ENCODE measurements at regions not wholly inside any gene's neighbourhood (a gene's known extent, or its start where the extent isn't known, plus 50 kb on each side); places are given as distances from the start of the nearest gene placed in this dataset.

DNA sequence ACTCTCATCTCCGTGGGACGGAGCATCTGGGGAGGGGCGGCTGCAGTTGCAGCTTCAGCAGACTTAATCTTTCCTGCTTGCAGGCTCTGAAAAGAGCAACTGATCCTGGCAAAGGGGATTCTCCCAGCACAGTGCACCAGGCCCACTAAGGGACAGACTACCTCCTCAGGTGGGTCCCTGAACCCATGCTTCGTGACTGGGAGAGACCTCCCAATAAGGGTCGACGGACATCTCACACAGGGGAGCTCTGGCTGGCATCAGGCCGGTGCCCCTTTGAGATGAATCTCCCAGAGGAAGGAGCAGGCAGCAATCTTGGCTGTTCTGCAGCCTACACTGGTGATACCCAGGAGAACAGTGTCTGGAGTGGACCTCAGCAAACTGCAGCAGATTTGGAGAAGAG, 303.3 kb upstream of the FGF16 start:
- H3K9ac ChIP-seq (ENCODE audit: low read length): no peak overlapping the region
- H2AFZ ChIP-seq (ENCODE audit: low read length): no peak overlapping the region
- no peaks in the 10 kb centered on the region for H3F3A ChIP-seq (ENCODE audit: insufficient read depth, low read length)
- no peaks in the 10 kb centered on the region for H3K36me3 ChIP-seq (ENCODE audit: insufficient read depth, low read length)
- H3K9me2 ChIP-seq (ENCODE audit: low read depth, low read length): no peaks in the 10 kb centered on the region
- H3K4me1 ChIP-seq (ENCODE audit: insufficient read depth, low read length, severe bottlenecking): no peaks in the 10 kb centered on the region
- no peaks in the 10 kb centered on the region for H3K27me3 ChIP-seq (ENCODE audit: insufficient read depth, low read length)
- no peaks in the 10 kb centered on the region for H4K20me1 ChIP-seq (ENCODE audit: insufficient read depth, low read length)
- H3K4me3 ChIP-seq (ENCODE audit: low read depth, low read length, poor library complexity, severe bottlenecking): no peak overlapping the region
- H3K79me2 ChIP-seq (ENCODE audit: insufficient read depth, low read length): no peaks in the 10 kb centered on the region
- TF ChIP-seq, protein P1, sequence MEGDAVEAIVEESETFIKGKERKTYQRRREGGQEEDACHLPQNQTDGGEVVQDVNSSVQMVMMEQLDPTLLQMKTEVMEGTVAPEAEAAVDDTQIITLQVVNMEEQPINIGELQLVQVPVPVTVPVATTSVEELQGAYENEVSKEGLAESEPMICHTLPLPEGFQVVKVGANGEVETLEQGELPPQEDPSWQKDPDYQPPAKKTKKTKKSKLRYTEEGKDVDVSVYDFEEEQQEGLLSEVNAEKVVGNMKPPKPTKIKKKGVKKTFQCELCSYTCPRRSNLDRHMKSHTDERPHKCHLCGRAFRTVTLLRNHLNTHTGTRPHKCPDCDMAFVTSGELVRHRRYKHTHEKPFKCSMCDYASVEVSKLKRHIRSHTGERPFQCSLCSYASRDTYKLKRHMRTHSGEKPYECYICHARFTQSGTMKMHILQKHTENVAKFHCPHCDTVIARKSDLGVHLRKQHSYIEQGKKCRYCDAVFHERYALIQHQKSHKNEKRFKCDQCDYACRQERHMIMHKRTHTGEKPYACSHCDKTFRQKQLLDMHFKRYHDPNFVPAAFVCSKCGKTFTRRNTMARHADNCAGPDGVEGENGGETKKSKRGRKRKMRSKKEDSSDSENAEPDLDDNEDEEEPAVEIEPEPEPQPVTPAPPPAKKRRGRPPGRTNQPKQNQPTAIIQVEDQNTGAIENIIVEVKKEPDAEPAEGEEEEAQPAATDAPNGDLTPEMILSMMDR (IDR thresholded peaks at IDR 0.05; ENCODE audit: low read length): no peak
- TF ChIP-seq EZH2 (IDR thresholded peaks at IDR 0.05; ENCODE audit: borderline replicate concordance, low read length): no peak
- H3K9me3 ChIP-seq (ENCODE audit: low read length): no peaks in the 10 kb centered on the region
- H3K27ac ChIP-seq (ENCODE audit: low read depth, low read length, poor library complexity, severe bottlenecking): no peak overlapping the region
- H3K4me2 ChIP-seq (ENCODE audit: low read length): no peak overlapping the region

DNA sequence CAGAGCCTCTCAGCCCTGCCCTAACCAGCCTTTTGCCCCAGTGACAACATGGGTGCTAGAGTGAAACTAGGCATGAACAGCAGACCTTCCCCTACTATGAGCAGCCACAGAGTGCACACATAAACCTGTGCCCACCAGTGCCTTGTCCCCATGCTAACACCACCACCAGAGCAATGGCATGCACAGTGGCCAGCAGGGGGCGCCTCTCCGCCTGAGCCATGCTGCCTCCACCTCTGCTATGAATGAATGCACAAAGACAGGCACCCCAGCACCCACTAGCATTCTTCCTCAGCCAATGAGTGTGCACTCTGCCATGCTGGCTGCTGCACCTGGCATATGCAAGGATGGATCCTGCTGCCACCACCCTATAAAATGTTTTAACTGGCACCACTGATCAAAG, 286.9 kb upstream of the FGF16 start:
- Histone ChIP-seq H3K79me2 (ENCODE audit: insufficient read depth, low read length) (no peaks in the 10 kb centered on the region), H3K36me3 (ENCODE audit: insufficient read depth, low read length) (no peaks in the 10 kb centered on the region), H3K4me2 (ENCODE audit: low read length) (no peak overlapping the region), H3K4me3 (ENCODE audit: low read depth, low read length, poor library complexity, severe bottlenecking) (no peak overlapping the region), H4K20me1 (ENCODE audit: insufficient read depth, low read length) (no peaks in the 10 kb centered on the region), H3K4me1 (ENCODE audit: insufficient read depth, low read length, severe bottlenecking) (no peaks in the 10 kb centered on the region), H2AFZ (ENCODE audit: low read length) (no peak overlapping the region), H3K9ac (ENCODE audit: low read length) (no peak overlapping the region), H3K27ac (ENCODE audit: low read depth, low read length, poor library complexity, severe bottlenecking) (no peak overlapping the region), H3F3A (ENCODE audit: insufficient read depth, low read length) (no peaks in the 10 kb centered on the region), H3K9me3 (ENCODE audit: low read length) (no peaks in the 10 kb centered on the region), H3K9me2 (ENCODE audit: low read depth, low read length) (no peaks in the 10 kb centered on the region), H3K27me3 (ENCODE audit: insufficient read depth, low read length) (no peaks in the 10 kb centered on the region)
- TF ChIP-seq, protein P1 (IDR thresholded peaks at IDR 0.05; ENCODE audit: low read length): peak; percentile 53
- no peak for TF ChIP-seq EZH2 (IDR thresholded peaks at IDR 0.05; ENCODE audit: borderline replicate concordance, low read length)

DNA sequence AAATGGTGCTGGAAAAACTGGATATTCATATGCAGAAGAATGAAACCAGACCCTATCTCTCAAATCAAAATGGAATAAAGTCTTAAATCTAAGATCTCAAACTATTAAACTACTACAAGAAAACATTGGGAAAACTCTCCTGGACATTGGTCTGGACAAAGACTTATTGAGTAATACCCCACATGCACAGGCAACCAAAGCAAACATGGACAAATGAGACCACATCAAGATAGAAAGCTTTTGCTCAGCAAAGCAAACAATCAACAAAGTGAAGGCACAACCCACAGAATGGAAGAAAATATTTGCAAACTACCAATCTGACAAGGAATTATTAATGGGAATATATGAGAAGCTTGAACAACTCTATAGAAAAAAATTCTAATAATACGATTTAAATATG, 284.4 kb upstream of the FGF16 start:
- TF ChIP-seq, protein P1 (IDR thresholded peaks at IDR 0.05; ENCODE audit: low read length): no peak
- no peak for TF ChIP-seq EZH2 (IDR thresholded peaks at IDR 0.05; ENCODE audit: borderline replicate concordance, low read length)
- H3K4me2 ChIP-seq (ENCODE audit: low read length): no peak overlapping the region
- H3K36me3 ChIP-seq (ENCODE audit: insufficient read depth, low read length): no peaks in the 10 kb centered on the region
- no peaks in the 10 kb centered on the region for H4K20me1 ChIP-seq (ENCODE audit: insufficient read depth, low read length)
- H3K79me2 ChIP-seq (ENCODE audit: insufficient read depth, low read length): no peaks in the 10 kb centered on the region
- H3K27me3 ChIP-seq (ENCODE audit: insufficient read depth, low read length): no peaks in the 10 kb centered on the region
- no peaks in the 10 kb centered on the region for H3K9me3 ChIP-seq (ENCODE audit: low read length)
- H3K4me3 ChIP-seq (ENCODE audit: low read depth, low read length, poor library complexity, severe bottlenecking): no peak overlapping the region
- H3F3A ChIP-seq (ENCODE audit: insufficient read depth, low read length): no peaks in the 10 kb centered on the region
- H3K9ac ChIP-seq (ENCODE audit: low read length): no peak overlapping the region
- H3K9me2 ChIP-seq (ENCODE audit: low read depth, low read length): no peaks in the 10 kb centered on the region
- H3K27ac ChIP-seq (ENCODE audit: low read depth, low read length, poor library complexity, severe bottlenecking): no peak overlapping the region
- no peaks in the 10 kb centered on the region for H3K4me1 ChIP-seq (ENCODE audit: insufficient read depth, low read length, severe bottlenecking)
- H2AFZ ChIP-seq (ENCODE audit: low read length): no peak overlapping the region

Data from OCI-LY1 (cell line).